ENCODE measurements at regions not wholly inside any gene's neighbourhood (a gene's known extent, or its start where the extent isn't known, plus 50 kb on each side); places are given as distances from the start of the nearest gene placed in this dataset.

DNA sequence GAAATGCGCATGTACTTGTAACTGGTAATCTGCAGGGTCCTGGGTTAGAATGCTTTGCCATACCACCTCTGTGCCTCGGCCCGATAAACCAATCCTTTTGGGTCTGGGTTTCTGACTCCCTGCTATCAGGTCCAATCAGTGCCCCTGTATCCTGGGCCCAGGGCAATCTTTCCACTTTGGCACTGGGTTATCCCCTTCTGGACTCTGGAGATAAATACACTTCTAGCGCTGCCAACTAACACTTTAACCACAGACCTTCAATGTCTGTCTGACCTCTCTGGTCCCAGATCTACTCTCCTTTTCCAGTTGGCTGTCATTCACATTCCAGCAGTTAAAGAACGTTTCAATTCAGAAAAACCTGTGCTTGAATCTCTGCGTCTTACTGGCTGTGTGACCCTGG lies 55.3 kb downstream of the DNAAF9 start:
- TF ChIP-seq, protein P1, sequence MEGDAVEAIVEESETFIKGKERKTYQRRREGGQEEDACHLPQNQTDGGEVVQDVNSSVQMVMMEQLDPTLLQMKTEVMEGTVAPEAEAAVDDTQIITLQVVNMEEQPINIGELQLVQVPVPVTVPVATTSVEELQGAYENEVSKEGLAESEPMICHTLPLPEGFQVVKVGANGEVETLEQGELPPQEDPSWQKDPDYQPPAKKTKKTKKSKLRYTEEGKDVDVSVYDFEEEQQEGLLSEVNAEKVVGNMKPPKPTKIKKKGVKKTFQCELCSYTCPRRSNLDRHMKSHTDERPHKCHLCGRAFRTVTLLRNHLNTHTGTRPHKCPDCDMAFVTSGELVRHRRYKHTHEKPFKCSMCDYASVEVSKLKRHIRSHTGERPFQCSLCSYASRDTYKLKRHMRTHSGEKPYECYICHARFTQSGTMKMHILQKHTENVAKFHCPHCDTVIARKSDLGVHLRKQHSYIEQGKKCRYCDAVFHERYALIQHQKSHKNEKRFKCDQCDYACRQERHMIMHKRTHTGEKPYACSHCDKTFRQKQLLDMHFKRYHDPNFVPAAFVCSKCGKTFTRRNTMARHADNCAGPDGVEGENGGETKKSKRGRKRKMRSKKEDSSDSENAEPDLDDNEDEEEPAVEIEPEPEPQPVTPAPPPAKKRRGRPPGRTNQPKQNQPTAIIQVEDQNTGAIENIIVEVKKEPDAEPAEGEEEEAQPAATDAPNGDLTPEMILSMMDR (IDR thresholded peaks at IDR 0.05) = no peak
- no peak for TF ChIP-seq POLR2A (IDR thresholded peaks at IDR 0.05)

Data from Peyer's patch (tissue), 4 donors.